GM12878 (cell line): ENCODE measurements at regions not wholly inside any gene's neighbourhood (a gene's known extent, or its start where the extent isn't known, plus 50 kb on each side); places are given as distances from the start of the nearest gene placed in this dataset.
A peak's percentile ranks its signal among the peaks of the same experiment; 100 is the strongest.

ENCODE experiments used
- ATAC-seq: fragments of 200-7000 bp; cut with Tn5 transposase; 3 replicates; pipeline ENCODE4 v1.9.1; 2020; ENCODE audit warnings: mild to moderate bottlenecking, moderate library complexity
- BruUV-seq: library from RNA; stranded (reverse); fragments of 400-500 nt; replicated peaks from 2 replicates; lab custom pipeline; 2021; lab: Mats Ljungman, UMichigan
- CTCF ChIA-PET: fragments of 300-600 bp; sonication (Branson Sonifier 250); formaldehyde crosslinking; extraction: SDS; loops from one replicate; lab custom pipeline; 2021; ENCODE audit warnings: inconsistent platforms; lab: Yijun Ruan, JAX
- POLR2A ChIA-PET: fragments of 350-600 bp; formaldehyde crosslinking; extraction: SDS; loops from one replicate; lab custom pipeline; 2021; ENCODE audit warnings: inconsistent platforms; lab: Charles Lee
- RAD21 ChIA-PET: fragments of 300-600 bp; sonication (Branson Sonifier 250); formaldehyde crosslinking; loops from one replicate; lab custom pipeline; 2023; ENCODE audit warnings: antibody characterized with exemption; ENCODE audit not compliant: unreplicated experiment; lab: Charles Lee
- SMC1A ChIA-PET: fragments of 300-600 bp; sonication (Branson Sonifier 250); formaldehyde crosslinking; loops from one replicate; lab custom pipeline; 2023; ENCODE audit not compliant: unreplicated experiment, uncharacterized antibody; lab: Charles Lee
- DNase-seq: peaks from one replicate; pipeline ENCODE4 v3.0.0-alpha.2; 2011; ENCODE audit warnings: low read depth, low spot score
- FAIRE-seq: peaks from 3 replicates; lab custom pipeline; 2011; peaks lifted over from hg19 to GRCh38; lab: Jason Lieb, UNC
- H2AFZ ChIP-seq: 2 replicates; pipeline ENCODE4 v1.6.0; 2011; ENCODE audit warnings: low read depth, low read length, control low read depth; ENCODE audit not compliant: control insufficient read depth
- H3K27ac ChIP-seq: 2 replicates; pipeline ENCODE4 v1.5.1; 2011; ENCODE audit warnings: control low read depth; ENCODE audit not compliant: control insufficient read depth, insufficient read depth
- H3K27me3 ChIP-seq, 2 experiments: replicated peaks in 1 of 2; 2 replicates each; pipeline versions ENCODE4 v1.6.0 to v1.6.1; 2011; ENCODE audit warnings: low read length in 1 of 2; ENCODE audit not compliant: control insufficient read depth in 2 of 2, insufficient read depth in 2 of 2
- H3K36me3 ChIP-seq, 2 experiments: 2 replicates each; pipeline ENCODE4 v1.5.1; 2011; ENCODE audit warnings: low read length in 1 of 2; ENCODE audit not compliant: control insufficient read depth in 2 of 2, insufficient read depth in 2 of 2
- H3K4me1 ChIP-seq: 2 replicates; pipeline ENCODE4 v1.6.1; 2011; ENCODE audit warnings: mild to moderate bottlenecking, low read length, moderate library complexity, mixed read lengths; ENCODE audit not compliant: control insufficient read depth, insufficient read depth
- H3K4me2 ChIP-seq: 2 replicates; pipeline ENCODE4 v1.6.0; 2011; ENCODE audit warnings: control low read depth; ENCODE audit not compliant: control insufficient read depth, insufficient read depth
- H3K4me3 ChIP-seq: fragments of 200-600 bp; sonication (generic); 2 replicates; pipeline ENCODE4 v1.5.1; 2016
- H3K79me2 ChIP-seq: 2 replicates; pipeline ENCODE4 v1.6.0; 2011; ENCODE audit warnings: low read length; ENCODE audit not compliant: control insufficient read depth, insufficient read depth
- H3K9ac ChIP-seq: 2 replicates; pipeline ENCODE4 v1.8.0; 2011; ENCODE audit warnings: low read length, control low read depth, mixed read lengths; ENCODE audit not compliant: control insufficient read depth, insufficient read depth
- H3K9me3 ChIP-seq: replicated peaks from 3 replicates; pipeline ENCODE4 v1.5.1; 2011; ENCODE audit warnings: mild to moderate bottlenecking, low read length; ENCODE audit not compliant: control insufficient read depth, insufficient read depth
- H4K20me1 ChIP-seq: 2 replicates; pipeline ENCODE4 v1.6.0; 2011; ENCODE audit not compliant: control insufficient read depth, insufficient read depth
- HDGF ChIP-seq: fragments of 450-650 bp; IDR thresholded peaks from 2 replicates; pipeline ENCODE4 v1.6.1; 2016; ENCODE audit warnings: antibody characterized with exemption
- IKZF2 ChIP-seq, 2 experiments: fragments of 450-650 bp; IDR thresholded peaks; 2 replicates each; pipeline ENCODE4 v1.6.1; 2017; ENCODE audit warnings: mild to moderate bottlenecking in 2 of 2, moderate library complexity in 2 of 2
- NFXL1 ChIP-seq: fragments of 450-650 bp; IDR thresholded peaks from 2 replicates; pipeline ENCODE4 v1.6.1; 2017; ENCODE audit warnings: antibody characterized with exemption, mild to moderate bottlenecking, borderline replicate concordance
- PAX5 ChIP-seq: IDR thresholded peaks from 2 replicates; pipeline ENCODE4 v1.6.1; 2011; ENCODE audit warnings: low read depth, low read length, borderline replicate concordance
- POLR2A ChIP-seq: IDR thresholded peaks from 2 replicates; pipeline ENCODE4 v1.6.1; 2011; ENCODE audit warnings: low read depth, mild to moderate bottlenecking, low read length
- RAD51 ChIP-seq: fragments of 450-650 bp; IDR thresholded peaks from 2 replicates; pipeline ENCODE4 v1.6.1; 2016; ENCODE audit warnings: moderate library complexity, mild to moderate bottlenecking, inconsistent platforms
- RFX5 ChIP-seq: IDR thresholded peaks from 2 replicates; pipeline ENCODE4 v1.6.1; 2011; ENCODE audit warnings: low read depth, low read length, improper control_type of control experiment
- RUNX3 ChIP-seq: IDR thresholded peaks from 2 replicates; pipeline ENCODE4 v1.6.1; 2012; ENCODE audit warnings: low read length, inconsistent platforms
- SRF ChIP-seq, 2 experiments: IDR thresholded peaks; 2 replicates each; pipeline ENCODE4 v1.6.1; 2011; ENCODE audit warnings: low read depth in 2 of 2, low read length in 2 of 2, mild to moderate bottlenecking in 1 of 2, moderate library complexity in 1 of 2
- USF1 ChIP-seq: IDR thresholded peaks from 2 replicates; pipeline ENCODE4 v1.6.1; 2011; ENCODE audit warnings: borderline replicate concordance, low read depth, mild to moderate bottlenecking, moderate library complexity, mixed read lengths, low read length; ENCODE audit not compliant: insufficient read depth; ENCODE audit errors: extremely low read length
- ZNF207 ChIP-seq: fragments of 450-650 bp; IDR thresholded peaks from 2 replicates; pipeline ENCODE4 v1.6.1; 2014; ENCODE audit warnings: antibody characterized with exemption, mild to moderate bottlenecking, borderline replicate concordance
- ZNF687 ChIP-seq: fragments of 450-650 bp; IDR thresholded peaks from 2 replicates; pipeline ENCODE4 v1.6.1; 2017; ENCODE audit warnings: mild to moderate bottlenecking, moderate library complexity
- WGBS: methylation state at CpG from one replicate; pipeline ENCODE4 v1.1.6; 2016; ENCODE audit warnings: low lambda C conversion rate; ENCODE audit not compliant: insufficient replicate concordance, insufficient coverage; ENCODE audit errors: missing lambda C conversion rate; 5-methylcytosine and 5-hydroxymethylcytosine counted together
- in situ Hi-C: fragments of 300-500 bp; cut with MboI; formaldehyde crosslinking; loops from 9 replicates; pipeline ENCODE4 v1.14.3; 2018; ENCODE audit warnings: mixed read lengths
- intact Hi-C: fragments of 100-400 bp; cut with micrococcal nuclease; formaldehyde crosslinking; loops from one replicate; pipeline ENCODE4 v1.14.2; 2022; ENCODE audit not compliant: unreplicated experiment

GRCh38 chr14:40762177-40762576, 844.5 kb upstream of the LRFN5 start:
- intact Hi-C loops (no loop called here), in situ Hi-C loops (no loop called here)
- CTCF ChIA-PET, result no interaction called here
- FAIRE-seq (no peak), DNase-seq (no peak), ATAC-seq (no peak)
- H3K4me2 ChIP-seq, result no peak overlapping the region
- no peak overlapping the region for H3K27ac ChIP-seq
- no peaks in the 10 kb centered on the region for H3K9me3 ChIP-seq
- TF ChIP-seq SRF (IDR thresholded peaks at IDR 0.05; ENCODE audit: low read depth in 2 of 2, low read length in 2 of 2) (no peak), RAD51 (peak; percentile 31; the same call in 1 of the 2 replicates)
- SMC1A ChIA-PET, result no interaction called here
- BruUV-seq, result no TSS peak
- POLR2A ChIA-PET, result no interaction called here
- no peaks in the 10 kb centered on the region for H3K36me3 ChIP-seq
- H3K9ac ChIP-seq, result no peak overlapping the region
- RAD21 ChIA-PET, result no interaction called here
- no peaks in the 10 kb centered on the region for H4K20me1 ChIP-seq
- no peaks in the 10 kb centered on the region for H3K79me2 ChIP-seq
- 23% methylated on average over 2 of the region's 2 CpGs for WGBS
- no peaks in the 10 kb centered on the region for H3K4me1 ChIP-seq
- no peaks in the 10 kb centered on the region for H3K27me3 ChIP-seq
- H2AFZ ChIP-seq, result no peak overlapping the region
- no peak overlapping the region for H3K4me3 ChIP-seq

- FAIRE-seq, result no peak
- no peak overlapping the region for H3K9ac ChIP-seq
- CTCF ChIA-PET, result no interaction called here
- in situ Hi-C loops, result no loop called here
- BruUV-seq, result no TSS peak
- RAD21 ChIA-PET, result no interaction called here
- DNase-seq, result no peak
- H3K27me3 ChIP-seq, result no peaks in the 10 kb centered on the region
- no peak overlapping the region for H3K4me2 ChIP-seq
- H4K20me1 ChIP-seq, result no peaks in the 10 kb centered on the region
- H3K36me3 ChIP-seq, result no peaks in the 10 kb centered on the region
- ATAC-seq, result no peak
- POLR2A ChIA-PET, result no interaction called here
- H3K27ac ChIP-seq, result no peak overlapping the region
- no peaks in the 10 kb centered on the region for H3K9me3 ChIP-seq
- H3K79me2 ChIP-seq, result no peaks in the 10 kb centered on the region
- H3K4me3 ChIP-seq, result no peak overlapping the region
- intact Hi-C loops, result no loop called here
- SMC1A ChIA-PET, result interaction anchor here (0.6 kb wide), 1 partner anchor 63 kb away, joined by 3 read pairs; no protein-coding TSS in a partner anchor
- H2AFZ ChIP-seq, result no peak overlapping the region
- H3K4me1 ChIP-seq, result no peaks in the 10 kb centered on the region
- TF ChIP-seq POLR2A (no peak), USF1 (no peak), ZNF207 (no peak), RUNX3 (no peak), RFX5 (no peak), NFXL1 (no peak), ZNF687 (no peak), IKZF2 (IDR thresholded peaks at IDR 0.05) (no peak), PAX5 (no peak), HDGF (no peak)
Measured at GRCh38 chr14:40760704-40761103, 846.0 kb upstream of the LRFN5 start.
